ENCODE measurements at regions not wholly inside any gene's neighbourhood (a gene's known extent, or its start where the extent isn't known, plus 50 kb on each side); places are given as distances from the start of the nearest gene placed in this dataset.
"Not testable (repeated sequence)": the region's sequence is repeated elsewhere in the genome, so short reads cannot be mapped to it uniquely, and the experiment has no call there.

DNA sequence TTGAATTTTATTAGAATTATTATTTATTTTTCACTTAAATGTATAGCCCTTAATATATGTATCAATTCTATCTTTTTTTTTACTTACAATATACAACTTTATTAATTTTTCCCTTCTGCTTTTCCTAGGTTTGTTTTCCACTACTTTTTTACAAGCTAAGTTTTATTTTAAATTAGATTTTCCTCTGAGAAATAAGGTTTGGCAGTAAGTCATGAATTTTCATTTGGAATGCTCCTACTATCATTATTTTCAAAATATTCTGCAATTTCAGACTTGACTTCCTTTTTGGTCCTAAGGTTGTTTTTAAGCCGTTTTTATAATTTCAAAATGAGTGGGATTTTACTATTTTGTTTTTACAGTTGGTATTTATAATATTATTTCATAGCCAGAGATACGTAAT, 222.8 kb upstream of the PIEZO2 start:
- Histone ChIP-seq H3K36me3 (ENCODE audit: control insufficient read depth in 5 of 5, insufficient read depth in 5 of 5, low read length in 5 of 5) (no peaks in the 10 kb centered on the region), H3K9me3 (ENCODE audit: control insufficient read depth in 5 of 5, low read length in 5 of 5) (no peaks in the 10 kb centered on the region), H3K27me3 (ENCODE audit: control insufficient read depth in 5 of 5, insufficient read depth in 4 of 5, low read length in 5 of 5) (no peaks in the 10 kb centered on the region), H3K9ac (ENCODE audit: low read length in 5 of 5) (no peak overlapping the region), H3K4me3 (ENCODE audit: low read depth in 1 of 5, low read length in 5 of 5) (no peak overlapping the region), H3K4me1 (ENCODE audit: control insufficient read depth in 5 of 5, insufficient read depth in 5 of 5, low read length in 5 of 5) (no peaks in the 10 kb centered on the region), H3K27ac (ENCODE audit: low read depth, low read length) (no peak overlapping the region)

DNA sequence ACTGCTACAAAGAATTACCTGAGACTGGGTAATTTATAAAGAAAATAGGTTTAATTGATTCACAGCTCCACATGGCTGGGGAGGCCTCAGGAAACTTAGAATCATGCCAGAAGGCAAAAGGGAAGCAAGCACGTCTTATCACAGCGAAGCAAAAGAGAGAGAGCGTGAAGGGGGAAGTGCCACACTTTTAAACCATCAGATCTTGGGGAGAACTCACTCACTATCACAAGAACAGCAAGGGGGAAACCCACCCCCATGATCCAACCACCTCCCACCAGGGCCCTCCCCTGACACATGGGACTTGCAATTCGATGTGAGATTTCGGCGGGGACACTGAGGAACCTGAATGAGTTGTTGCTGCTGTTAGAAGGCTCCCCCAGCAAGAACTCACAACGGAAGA, 220.2 kb upstream of the PIEZO2 start:
- Histone ChIP-seq H3K4me3 (ENCODE audit: low read depth in 1 of 5, low read length in 5 of 5) (no peak overlapping the region), H3K9me3 (ENCODE audit: control insufficient read depth in 5 of 5, low read length in 5 of 5) (no peaks in the 10 kb centered on the region), H3K4me1 (ENCODE audit: control insufficient read depth in 5 of 5, insufficient read depth in 5 of 5, low read length in 5 of 5) (no peaks in the 10 kb centered on the region), H3K36me3 (ENCODE audit: control insufficient read depth in 5 of 5, insufficient read depth in 5 of 5, low read length in 5 of 5) (no peaks in the 10 kb centered on the region), H3K27me3 (ENCODE audit: control insufficient read depth in 5 of 5, insufficient read depth in 4 of 5, low read length in 5 of 5) (no peaks in the 10 kb centered on the region), H3K27ac (ENCODE audit: low read depth, low read length) (no peak overlapping the region), H3K9ac (ENCODE audit: low read length in 5 of 5) (no peak overlapping the region)

DNA sequence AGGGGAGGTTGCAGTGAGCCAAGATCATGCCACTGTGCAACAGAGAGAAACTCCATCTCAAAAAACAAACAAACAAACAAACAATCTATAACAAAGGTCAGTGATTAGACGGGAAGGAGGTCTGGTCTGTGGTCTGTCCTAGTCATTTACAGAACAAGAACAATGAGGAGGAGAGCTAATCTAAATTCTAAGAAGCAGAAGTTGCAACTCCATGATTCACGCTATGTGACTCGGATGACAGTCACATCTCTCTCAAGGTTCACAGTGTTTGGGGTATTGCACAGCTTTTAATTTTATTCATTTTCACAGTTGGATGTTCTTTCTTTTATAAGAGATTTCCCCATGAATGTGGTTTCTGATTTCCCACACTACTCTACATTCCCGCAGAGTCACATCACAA, 218.7 kb upstream of the PIEZO2 start:
- Histone ChIP-seq H3K9ac (ENCODE audit: low read length in 5 of 5) (no peak overlapping the region), H3K4me3 (ENCODE audit: low read depth in 1 of 5, low read length in 5 of 5) (no peak overlapping the region), H3K36me3 (ENCODE audit: control insufficient read depth in 5 of 5, insufficient read depth in 5 of 5, low read length in 5 of 5) (no peaks in the 10 kb centered on the region), H3K27me3 (ENCODE audit: control insufficient read depth in 5 of 5, insufficient read depth in 4 of 5, low read length in 5 of 5) (no peaks in the 10 kb centered on the region), H3K4me1 (ENCODE audit: control insufficient read depth in 5 of 5, insufficient read depth in 5 of 5, low read length in 5 of 5) (no peaks in the 10 kb centered on the region), H3K27ac (ENCODE audit: low read depth, low read length) (no peak overlapping the region), H3K9me3 (ENCODE audit: control insufficient read depth in 5 of 5, low read length in 5 of 5) (no peaks in the 10 kb centered on the region)

DNA sequence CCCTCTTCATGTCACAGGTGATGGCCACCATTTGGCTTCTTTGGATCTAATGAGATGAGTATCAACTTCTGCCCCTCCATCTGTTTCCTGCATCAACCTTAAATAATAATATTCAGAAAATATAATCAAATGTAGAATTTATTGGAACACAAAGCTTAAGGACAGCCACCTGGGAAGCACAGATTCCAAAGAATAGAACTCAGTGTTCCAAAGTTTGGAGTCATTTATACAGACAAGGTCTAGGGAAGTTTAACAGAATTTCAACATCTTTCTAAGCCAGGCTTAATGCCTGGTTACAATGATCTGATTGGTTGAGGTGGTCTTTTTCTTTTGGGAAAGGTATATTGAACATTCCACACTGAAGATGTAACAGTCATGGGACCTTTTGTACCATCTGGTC, 218.0 kb upstream of the PIEZO2 start:
- no peaks in the 10 kb centered on the region for H3K4me1 ChIP-seq (ENCODE audit: control insufficient read depth in 5 of 5, insufficient read depth in 5 of 5, low read length in 5 of 5)
- no peaks in the 10 kb centered on the region for H3K36me3 ChIP-seq (ENCODE audit: control insufficient read depth in 5 of 5, insufficient read depth in 5 of 5, low read length in 5 of 5)
- H3K4me3 ChIP-seq (ENCODE audit: low read depth in 1 of 5, low read length in 5 of 5): no peak overlapping the region
- H3K9me3 ChIP-seq (ENCODE audit: control insufficient read depth in 5 of 5, low read length in 5 of 5): no peaks in the 10 kb centered on the region
- H3K27ac ChIP-seq (ENCODE audit: low read depth, low read length): no peak overlapping the region
- no peak overlapping the region for H3K9ac ChIP-seq (ENCODE audit: low read length in 5 of 5)
- H3K27me3 ChIP-seq (ENCODE audit: control insufficient read depth in 5 of 5, insufficient read depth in 4 of 5, low read length in 5 of 5): no peaks in the 10 kb centered on the region

DNA sequence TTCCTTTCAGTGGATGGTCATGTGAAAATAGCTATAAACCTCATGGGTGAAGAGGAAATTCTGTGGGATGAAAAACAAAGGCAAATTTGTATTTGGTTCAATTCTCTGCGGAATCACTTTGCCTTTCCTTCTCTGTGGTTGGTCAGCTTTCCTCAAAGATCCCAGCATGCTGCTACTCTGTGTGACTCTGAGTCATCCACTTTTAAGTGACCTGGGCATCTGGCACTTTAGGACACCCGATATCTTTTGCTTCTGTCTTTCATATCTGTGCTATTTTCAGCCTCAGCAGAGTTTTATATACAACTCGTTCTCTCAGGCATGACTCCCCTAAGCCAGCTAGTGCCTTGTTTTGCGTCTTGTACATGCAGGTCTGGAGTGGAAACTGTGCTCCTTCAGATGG, 217.0 kb upstream of the PIEZO2 start:
- H3K4me3 ChIP-seq (ENCODE audit: low read depth in 1 of 5, low read length in 5 of 5): no peak overlapping the region
- no peaks in the 10 kb centered on the region for H3K9me3 ChIP-seq (ENCODE audit: control insufficient read depth in 5 of 5, low read length in 5 of 5)
- no peaks in the 10 kb centered on the region for H3K36me3 ChIP-seq (ENCODE audit: control insufficient read depth in 5 of 5, insufficient read depth in 5 of 5, low read length in 5 of 5)
- no peaks in the 10 kb centered on the region for H3K4me1 ChIP-seq (ENCODE audit: control insufficient read depth in 5 of 5, insufficient read depth in 5 of 5, low read length in 5 of 5)
- no peak overlapping the region for H3K9ac ChIP-seq (ENCODE audit: low read length in 5 of 5)
- H3K27ac ChIP-seq (ENCODE audit: low read depth, low read length): no peak overlapping the region
- H3K27me3 ChIP-seq (ENCODE audit: control insufficient read depth in 5 of 5, insufficient read depth in 4 of 5, low read length in 5 of 5): no peaks in the 10 kb centered on the region

DNA sequence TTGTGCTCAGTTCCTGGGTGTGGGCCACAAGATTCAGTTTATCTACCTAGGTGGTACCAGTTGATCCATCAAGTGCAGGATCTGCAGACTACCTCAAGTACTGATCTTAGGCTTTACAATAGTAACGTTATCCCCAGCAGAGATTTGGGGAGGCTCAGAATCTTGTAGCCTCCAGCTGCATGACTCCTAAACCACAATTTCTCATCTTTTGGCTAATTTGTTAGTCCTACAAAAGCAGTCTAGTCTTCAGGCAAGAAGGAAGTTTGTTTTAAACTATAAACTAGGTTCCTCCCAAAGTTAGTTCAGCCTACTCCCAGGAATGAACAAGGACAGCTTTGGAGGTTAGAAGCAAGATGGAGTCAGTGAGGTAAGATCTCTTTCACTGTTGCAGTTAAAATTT, 213.5 kb upstream of the PIEZO2 start:
- H3K9me3 ChIP-seq (ENCODE audit: control insufficient read depth in 5 of 5, low read length in 5 of 5): no peaks in the 10 kb centered on the region
- H3K4me3 ChIP-seq (ENCODE audit: low read depth in 1 of 5, low read length in 5 of 5): no peak overlapping the region
- H3K27ac ChIP-seq (ENCODE audit: low read depth, low read length): no peak overlapping the region
- no peaks in the 10 kb centered on the region for H3K27me3 ChIP-seq (ENCODE audit: control insufficient read depth in 5 of 5, insufficient read depth in 4 of 5, low read length in 5 of 5)
- no peaks in the 10 kb centered on the region for H3K4me1 ChIP-seq (ENCODE audit: control insufficient read depth in 5 of 5, insufficient read depth in 5 of 5, low read length in 5 of 5)
- no peaks in the 10 kb centered on the region for H3K36me3 ChIP-seq (ENCODE audit: control insufficient read depth in 5 of 5, insufficient read depth in 5 of 5, low read length in 5 of 5)
- H3K9ac ChIP-seq (ENCODE audit: low read length in 5 of 5): no peak overlapping the region

DNA sequence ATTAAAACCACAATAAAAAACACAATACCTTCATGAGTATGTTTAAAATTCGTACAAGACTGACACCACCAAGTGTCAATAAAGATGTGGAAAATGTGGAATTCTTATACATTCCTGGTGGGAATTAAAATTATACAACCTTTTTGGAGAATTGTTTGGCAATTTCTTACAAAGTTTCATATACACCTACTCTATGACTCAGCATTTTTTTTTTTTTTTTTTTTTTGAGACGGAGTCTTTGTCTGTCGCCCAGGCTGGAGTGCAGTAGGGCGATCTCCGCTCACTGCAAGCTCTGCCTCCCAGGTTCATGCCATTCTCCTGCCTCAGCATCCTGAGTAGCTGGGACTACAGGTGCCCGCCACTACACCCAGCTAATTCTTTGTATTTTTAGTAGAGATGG, 212.5 kb upstream of the PIEZO2 start:
- not testable (repeated sequence) for H3K4me1 ChIP-seq (ENCODE audit: control insufficient read depth in 5 of 5, insufficient read depth in 5 of 5, low read length in 5 of 5); H3K4me3 ChIP-seq (ENCODE audit: low read depth in 1 of 5, low read length in 5 of 5); H3K27me3 ChIP-seq (ENCODE audit: control insufficient read depth in 5 of 5, insufficient read depth in 4 of 5, low read length in 5 of 5); H3K27ac ChIP-seq (ENCODE audit: low read depth, low read length); H3K9ac ChIP-seq (ENCODE audit: low read length in 5 of 5); H3K36me3 ChIP-seq (ENCODE audit: control insufficient read depth in 5 of 5, insufficient read depth in 5 of 5, low read length in 5 of 5); H3K9me3 ChIP-seq (ENCODE audit: control insufficient read depth in 5 of 5, low read length in 5 of 5)

DNA sequence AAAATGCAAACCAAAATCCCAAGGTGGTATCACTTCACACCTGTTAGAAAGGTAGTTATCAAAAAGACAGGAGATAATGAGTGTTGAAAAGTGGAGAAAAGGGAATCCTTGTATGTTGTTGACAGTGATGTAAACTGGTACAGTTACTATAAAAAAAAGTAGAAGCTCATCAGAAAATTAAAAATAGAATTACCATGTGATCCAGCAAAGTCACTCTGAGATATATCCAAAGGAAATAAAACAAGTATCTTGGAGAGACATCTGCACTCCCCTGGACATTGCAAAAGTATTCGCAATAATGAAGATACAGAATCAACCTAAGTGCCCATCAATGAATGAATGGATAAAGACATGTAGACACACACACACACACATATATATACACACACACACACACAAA, 208.3 kb upstream of the PIEZO2 start:
- Histone ChIP-seq H3K27me3 (ENCODE audit: control insufficient read depth in 5 of 5, insufficient read depth in 4 of 5, low read length in 5 of 5) (no peaks in the 10 kb centered on the region), H3K9ac (ENCODE audit: low read length in 5 of 5) (no peak overlapping the region), H3K27ac (ENCODE audit: low read depth, low read length) (no peak overlapping the region), H3K4me1 (ENCODE audit: control insufficient read depth in 5 of 5, insufficient read depth in 5 of 5, low read length in 5 of 5) (no peaks in the 10 kb centered on the region), H3K36me3 (ENCODE audit: control insufficient read depth in 5 of 5, insufficient read depth in 5 of 5, low read length in 5 of 5) (no peaks in the 10 kb centered on the region), H3K9me3 (ENCODE audit: control insufficient read depth in 5 of 5, low read length in 5 of 5) (no peaks in the 10 kb centered on the region), H3K4me3 (ENCODE audit: low read depth in 1 of 5, low read length in 5 of 5) (no peak overlapping the region)

DNA sequence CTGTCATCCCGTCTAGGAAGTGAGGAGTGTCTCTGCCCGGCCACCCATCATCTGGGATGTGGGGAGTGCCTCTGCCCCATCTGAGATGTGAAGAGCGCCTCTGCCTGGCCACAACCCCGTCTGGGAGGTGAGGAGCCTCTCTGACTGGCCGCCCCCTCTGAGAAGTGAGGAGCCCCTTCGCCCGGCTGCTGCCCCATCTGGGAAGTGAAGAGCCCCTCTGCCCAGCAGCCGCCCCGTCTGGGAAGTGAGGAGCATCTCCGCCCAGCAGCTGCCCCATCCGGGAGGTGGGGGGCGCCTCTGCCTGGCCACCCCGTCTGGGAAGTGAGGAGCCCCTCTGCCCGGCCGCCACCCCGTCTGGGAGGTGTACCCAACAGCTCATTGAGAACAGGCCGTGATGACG, 195.2 kb upstream of the PIEZO2 start:
- H3K27me3 ChIP-seq (ENCODE audit: control insufficient read depth in 5 of 5, insufficient read depth in 4 of 5, low read length in 5 of 5); H3K4me1 ChIP-seq (ENCODE audit: control insufficient read depth in 5 of 5, insufficient read depth in 5 of 5, low read length in 5 of 5); H3K27ac ChIP-seq (ENCODE audit: low read depth, low read length); H3K36me3 ChIP-seq (ENCODE audit: control insufficient read depth in 5 of 5, insufficient read depth in 5 of 5, low read length in 5 of 5); H3K9ac ChIP-seq (ENCODE audit: low read length in 5 of 5); H3K4me3 ChIP-seq (ENCODE audit: low read depth in 1 of 5, low read length in 5 of 5): not testable (repeated sequence)
- H3K9me3 ChIP-seq (ENCODE audit: control insufficient read depth in 5 of 5, low read length in 5 of 5): peaks cover 0 to 24% (median 10%) of the 10 kb centered on the region in 5 donors

DNA sequence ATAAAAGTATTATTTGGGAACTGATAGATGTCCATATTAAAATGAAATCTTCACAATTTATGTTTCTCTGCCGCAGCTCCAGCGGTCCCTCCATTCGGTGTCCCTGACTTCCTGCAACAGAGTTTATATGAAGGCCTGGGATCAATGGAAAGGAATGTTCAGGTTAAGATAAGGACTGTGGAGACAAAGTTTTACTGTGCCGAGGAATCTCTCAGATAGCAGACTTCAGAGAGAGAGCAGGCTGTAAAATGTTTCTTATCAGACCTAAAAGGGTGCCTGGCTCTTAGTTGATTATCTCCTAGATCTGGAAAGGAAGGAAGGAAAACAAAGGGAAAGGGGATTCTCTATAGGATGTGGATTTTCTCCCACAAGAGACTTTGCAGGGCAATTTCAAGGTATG, 193.7 kb upstream of the PIEZO2 start:
- no peaks in the 10 kb centered on the region for H3K27me3 ChIP-seq (ENCODE audit: control insufficient read depth in 5 of 5, insufficient read depth in 4 of 5, low read length in 5 of 5)
- H3K27ac ChIP-seq (ENCODE audit: low read depth, low read length): no peak overlapping the region
- H3K4me3 ChIP-seq (ENCODE audit: low read depth in 1 of 5, low read length in 5 of 5): no peak overlapping the region
- H3K4me1 ChIP-seq (ENCODE audit: control insufficient read depth in 5 of 5, insufficient read depth in 5 of 5, low read length in 5 of 5): no peaks in the 10 kb centered on the region
- H3K9ac ChIP-seq (ENCODE audit: low read length in 5 of 5): no peak overlapping the region
- H3K36me3 ChIP-seq (ENCODE audit: control insufficient read depth in 5 of 5, insufficient read depth in 5 of 5, low read length in 5 of 5): no peaks in the 10 kb centered on the region
- H3K9me3 ChIP-seq (ENCODE audit: control insufficient read depth in 5 of 5, low read length in 5 of 5): peaks cover 0 to 12% (median 4%) of the 10 kb centered on the region in 5 donors

DNA sequence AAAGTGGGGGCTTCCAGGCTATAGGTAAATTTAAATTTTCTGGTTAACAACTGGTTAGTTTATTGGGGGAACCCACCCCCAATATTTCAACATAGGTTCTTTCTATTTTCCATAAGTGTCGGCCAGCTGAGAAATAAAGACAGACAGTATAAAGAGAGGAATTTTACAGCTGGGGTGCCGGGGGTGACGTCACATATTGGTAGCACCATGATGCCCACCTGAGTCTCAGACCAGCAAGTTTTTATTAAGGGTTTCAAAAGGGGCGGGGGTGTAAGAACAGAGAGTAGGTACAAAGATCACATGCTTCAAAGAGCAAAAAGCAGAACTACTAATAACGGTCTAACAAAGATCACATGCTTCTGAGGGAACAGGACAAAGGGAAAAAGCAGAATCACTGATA, 192.7 kb upstream of the PIEZO2 start:
- not testable (repeated sequence) for H3K9me3 ChIP-seq (ENCODE audit: control insufficient read depth in 5 of 5, low read length in 5 of 5); H3K4me3 ChIP-seq (ENCODE audit: low read depth in 1 of 5, low read length in 5 of 5); H3K27me3 ChIP-seq (ENCODE audit: control insufficient read depth in 5 of 5, insufficient read depth in 4 of 5, low read length in 5 of 5); H3K36me3 ChIP-seq (ENCODE audit: control insufficient read depth in 5 of 5, insufficient read depth in 5 of 5, low read length in 5 of 5); H3K27ac ChIP-seq (ENCODE audit: low read depth, low read length); H3K4me1 ChIP-seq (ENCODE audit: control insufficient read depth in 5 of 5, insufficient read depth in 5 of 5, low read length in 5 of 5); H3K9ac ChIP-seq (ENCODE audit: low read length in 5 of 5)

All from subcutaneous abdominal adipose tissue (tissue), 5 donors.